ENCODE measurements at regions not wholly inside any gene's neighbourhood (a gene's known extent, or its start where the extent isn't known, plus 50 kb on each side); places are given as distances from the start of the nearest gene placed in this dataset.
"Not testable (repeated sequence)": the region's sequence is repeated elsewhere in the genome, so short reads cannot be mapped to it uniquely, and the experiment has no call there.

- DNase-seq (ENCODE audit: low spot score in 2 of 2) (no peak), ATAC-seq (no peak)
- Mint-ChIP-seq H3K27ac (no peak overlapping the region), H3K9me3 (peaks cover 5% of the 10 kb centered on the region in 2 donors), H3K36me3 (no peaks in the 10 kb centered on the region)
These were observed 115.3 kb upstream of the ID4 start for GRCh38 chr6:19721766-19722377.

- H3K9me3 Mint-ChIP-seq = peaks cover 5% of the 10 kb centered on the region in 2 donors
- H3K27ac Mint-ChIP-seq = no peak overlapping the region
- DNase-seq (ENCODE audit: low spot score in 2 of 2) = no peak
- H3K36me3 Mint-ChIP-seq = no peaks in the 10 kb centered on the region
- no peak for ATAC-seq
These were observed 114.2 kb upstream of the ID4 start for GRCh38 chr6:19722999-19723398.

DNA sequence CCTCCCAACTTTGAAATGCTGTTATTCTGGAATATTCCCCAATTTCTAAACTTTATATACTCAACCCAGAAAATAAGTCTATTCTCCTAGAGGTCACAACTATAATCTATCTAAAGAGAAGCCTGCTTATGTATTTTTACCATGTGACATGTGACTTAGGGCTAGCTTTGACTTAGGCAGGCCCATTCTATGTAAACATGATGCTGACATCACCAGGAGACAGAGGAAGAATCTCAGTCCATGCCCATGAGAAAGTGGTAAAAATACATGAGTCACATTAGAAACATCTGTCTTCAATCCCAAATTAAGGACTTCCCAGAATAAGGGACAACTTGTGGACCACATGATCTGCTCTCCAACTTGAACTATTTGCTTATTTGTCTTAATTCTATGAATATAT lies 113.6 kb upstream of the ID4 start:
- H3K36me3 Mint-ChIP-seq = no peaks in the 10 kb centered on the region
- H3K27ac Mint-ChIP-seq = no peak overlapping the region
- peaks cover 5% of the 10 kb centered on the region in 2 donors for H3K9me3 Mint-ChIP-seq
- ATAC-seq (no peak), DNase-seq (ENCODE audit: low spot score in 2 of 2) (no peak)

DNA sequence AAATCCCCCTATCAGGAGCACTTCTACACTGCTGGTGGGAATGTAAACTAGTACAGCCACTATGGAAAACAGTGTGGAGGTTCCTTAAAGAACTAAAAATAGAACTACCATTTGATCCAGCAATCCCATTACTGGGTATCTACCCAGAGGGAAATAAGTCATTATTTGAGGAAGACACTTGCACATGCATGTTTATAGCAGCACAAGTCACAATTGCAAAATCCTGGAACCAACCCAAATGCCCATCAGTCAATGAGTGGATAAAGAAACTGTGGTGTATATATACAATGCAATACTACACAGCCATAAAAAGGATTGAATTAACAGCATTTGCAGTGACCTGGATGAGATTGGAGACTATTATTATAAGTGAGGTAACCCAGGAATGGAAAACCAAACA lies 111.7 kb upstream of the ID4 start:
- ATAC-seq; H3K36me3 Mint-ChIP-seq; DNase-seq (ENCODE audit: low spot score in 2 of 2); H3K27ac Mint-ChIP-seq; H3K9me3 Mint-ChIP-seq: not testable (repeated sequence)

- DNase-seq (ENCODE audit: low spot score in 2 of 2) (no peak), ATAC-seq (no peak)
- Mint-ChIP-seq H3K36me3 (no peaks in the 10 kb centered on the region), H3K9me3 (peaks cover 0 to 7% of the 10 kb centered on the region in 2 donors), H3K27ac (no peak overlapping the region)
These were observed 105.9 kb upstream of the ID4 start for GRCh38 chr6:19731282-19731681.

- peaks cover 0 to 7% of the 10 kb centered on the region in 2 donors for H3K9me3 Mint-ChIP-seq
- ATAC-seq (no peak), DNase-seq (ENCODE audit: low spot score in 2 of 2) (no peak)
- no peaks in the 10 kb centered on the region for H3K36me3 Mint-ChIP-seq
- no peak overlapping the region for H3K27ac Mint-ChIP-seq
These were observed 103.1 kb upstream of the ID4 start for GRCh38 chr6:19734061-19734460.

DNA sequence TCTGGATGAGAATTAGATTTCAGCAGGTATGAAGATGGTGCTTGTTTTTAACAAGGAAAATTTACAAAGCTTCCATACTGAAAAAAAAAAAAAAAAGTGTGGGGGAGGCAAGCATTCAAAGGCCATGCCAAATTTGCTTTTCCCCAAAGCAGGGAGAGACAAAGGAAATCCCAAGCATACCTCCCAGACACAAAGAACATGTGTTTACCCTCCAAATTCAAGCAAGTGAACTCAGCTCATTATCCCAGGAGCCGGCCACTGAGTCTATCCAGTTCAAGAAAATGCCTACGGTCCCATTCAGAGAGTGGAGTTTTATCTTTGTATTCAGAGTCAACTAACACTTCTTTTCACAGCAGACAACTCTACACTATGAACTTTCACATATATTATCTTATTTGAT lies 102.7 kb upstream of the ID4 start:
- H3K27ac Mint-ChIP-seq = no peak overlapping the region
- ATAC-seq = no peak

GRCh38 chr6:19736066-19736465 lies 101.1 kb upstream of the ID4 start:
- DNase-seq (ENCODE audit: low spot score in 2 of 2) (no peak), ATAC-seq (no peak)
- Mint-ChIP-seq H3K36me3 (no peaks in the 10 kb centered on the region), H3K27ac (no peak overlapping the region), H3K9me3 (peaks cover under 1 to 4% of the 10 kb centered on the region in 2 donors)

More for the DNA sequence above, 102.7 kb upstream of the ID4 start:
- no peaks in the 10 kb centered on the region for H3K36me3 Mint-ChIP-seq
- no peak for DNase-seq (ENCODE audit: low spot score in 2 of 2)
- peaks cover 0 to 7% of the 10 kb centered on the region in 2 donors for H3K9me3 Mint-ChIP-seq

DNA sequence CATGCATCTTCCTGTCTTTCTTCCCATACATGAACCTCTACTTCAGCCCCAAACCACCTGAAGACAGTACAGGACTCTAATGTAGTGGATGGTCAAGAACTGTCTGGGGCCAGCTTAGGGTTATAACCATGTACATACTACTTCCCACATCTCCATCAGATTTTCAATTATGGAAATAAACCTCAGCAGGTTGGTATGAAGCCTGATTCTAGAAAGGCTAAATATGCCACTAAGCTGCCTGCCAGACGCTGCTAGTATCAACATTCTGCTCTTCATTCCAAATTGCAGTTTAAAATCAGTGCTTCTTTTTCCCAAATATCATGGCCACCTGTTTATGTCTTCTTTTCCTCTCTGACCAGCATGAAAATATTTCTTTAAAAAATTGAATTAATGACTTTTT lies 99.2 kb upstream of the ID4 start:
- Mint-ChIP-seq H3K9me3 (peaks cover 0 to 5% of the 10 kb centered on the region in 2 donors), H3K27ac (no peak overlapping the region)
- no peak for ATAC-seq

DNA sequence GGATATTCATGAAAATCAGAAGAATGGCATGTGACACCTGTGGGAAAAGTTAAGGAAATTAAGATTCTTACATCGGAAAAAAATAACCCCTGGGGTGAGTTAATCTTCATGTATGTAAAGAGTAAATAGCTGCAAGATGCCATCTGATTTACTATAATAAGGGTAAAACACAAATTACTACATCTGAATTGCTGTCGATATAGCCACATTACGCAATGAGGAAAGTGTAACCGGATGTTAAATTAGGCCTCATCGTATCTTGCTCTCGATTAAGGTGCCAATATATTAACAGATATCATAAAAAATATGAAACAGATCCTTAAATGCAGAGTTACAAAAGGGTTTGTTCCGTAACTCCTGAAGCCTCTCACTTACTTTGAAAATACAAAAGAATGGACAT lies 87.4 kb upstream of the ID4 start:
- H3K9me3 Mint-ChIP-seq = no peaks in the 10 kb centered on the region
- H3K36me3 Mint-ChIP-seq = no peaks in the 10 kb centered on the region
- ATAC-seq (no peak), DNase-seq (ENCODE audit: low spot score in 2 of 2) (no peak)
- no peak overlapping the region for H3K27ac Mint-ChIP-seq

More for the DNA sequence above, 99.2 kb upstream of the ID4 start:
- H3K36me3 Mint-ChIP-seq = no peaks in the 10 kb centered on the region
- DNase-seq (ENCODE audit: low spot score in 2 of 2) = no peak

GRCh38 chr6:19752746-19753145 lies 84.4 kb upstream of the ID4 start:
- Mint-ChIP-seq H3K27ac (no peak overlapping the region), H3K9me3 (no peaks in the 10 kb centered on the region), H3K36me3 (no peaks in the 10 kb centered on the region)
- ATAC-seq (no peak), DNase-seq (ENCODE audit: low spot score in 2 of 2) (no peak)

GRCh38 chr6:19753826-19754225 lies 83.3 kb upstream of the ID4 start:
- ATAC-seq = no peak
- no peaks in the 10 kb centered on the region for H3K9me3 Mint-ChIP-seq

GRCh38 chr6:19754686-19755085 lies 82.5 kb upstream of the ID4 start:
- Mint-ChIP-seq H3K36me3 (no peaks in the 10 kb centered on the region), H3K9me3 (no peaks in the 10 kb centered on the region), H3K27ac (no peak overlapping the region)
- DNase-seq (ENCODE audit: low spot score in 2 of 2) (no peak), ATAC-seq (no peak)

More at GRCh38 chr6:19753826-19754225, 83.3 kb upstream of the ID4 start:
- Mint-ChIP-seq H3K36me3 (no peaks in the 10 kb centered on the region), H3K27ac (no peak overlapping the region)
- no peak for DNase-seq (ENCODE audit: low spot score in 2 of 2)

GRCh38 chr6:19755181-19755580 lies 82.0 kb upstream of the ID4 start:
- no peaks in the 10 kb centered on the region for H3K9me3 Mint-ChIP-seq
- DNase-seq (ENCODE audit: low spot score in 2 of 2) = no peak
- no peak overlapping the region for H3K27ac Mint-ChIP-seq
- ATAC-seq = no peak
- H3K36me3 Mint-ChIP-seq = no peaks in the 10 kb centered on the region

DNA sequence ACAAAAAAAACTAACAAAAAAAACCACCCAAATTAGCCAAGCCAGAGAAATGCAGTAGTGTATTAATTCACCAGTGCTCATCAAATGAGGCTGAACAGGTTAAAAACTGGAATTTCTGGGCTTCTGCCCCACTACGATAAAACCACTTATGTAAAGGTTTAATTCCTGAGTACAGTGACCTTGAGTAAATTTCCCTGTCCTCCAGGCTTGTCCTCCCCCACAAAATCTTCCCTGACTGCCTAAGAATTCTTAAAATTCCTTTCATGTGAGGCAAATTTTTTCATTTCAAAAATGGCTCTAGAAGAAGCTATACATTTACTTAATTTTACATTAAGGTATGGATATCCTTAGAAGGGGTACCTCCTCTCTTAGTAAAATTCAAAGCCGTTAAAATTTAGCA lies 80.1 kb upstream of the ID4 start:
- DNase-seq (ENCODE audit: low spot score in 2 of 2) (no peak), ATAC-seq (no peak)
- H3K9me3 Mint-ChIP-seq = no peaks in the 10 kb centered on the region
- no peaks in the 10 kb centered on the region for H3K36me3 Mint-ChIP-seq
- no peak overlapping the region for H3K27ac Mint-ChIP-seq

- Mint-ChIP-seq H3K36me3 (no peaks in the 10 kb centered on the region), H3K9me3 (no peaks in the 10 kb centered on the region), H3K27ac (no peak overlapping the region)
- ATAC-seq (no peak), DNase-seq (ENCODE audit: low spot score in 2 of 2) (no peak)
These were observed 77.9 kb upstream of the ID4 start for GRCh38 chr6:19759117-19759880.

GRCh38 chr6:19761121-19761520 lies 76.0 kb upstream of the ID4 start:
- ATAC-seq = no peak

DNA sequence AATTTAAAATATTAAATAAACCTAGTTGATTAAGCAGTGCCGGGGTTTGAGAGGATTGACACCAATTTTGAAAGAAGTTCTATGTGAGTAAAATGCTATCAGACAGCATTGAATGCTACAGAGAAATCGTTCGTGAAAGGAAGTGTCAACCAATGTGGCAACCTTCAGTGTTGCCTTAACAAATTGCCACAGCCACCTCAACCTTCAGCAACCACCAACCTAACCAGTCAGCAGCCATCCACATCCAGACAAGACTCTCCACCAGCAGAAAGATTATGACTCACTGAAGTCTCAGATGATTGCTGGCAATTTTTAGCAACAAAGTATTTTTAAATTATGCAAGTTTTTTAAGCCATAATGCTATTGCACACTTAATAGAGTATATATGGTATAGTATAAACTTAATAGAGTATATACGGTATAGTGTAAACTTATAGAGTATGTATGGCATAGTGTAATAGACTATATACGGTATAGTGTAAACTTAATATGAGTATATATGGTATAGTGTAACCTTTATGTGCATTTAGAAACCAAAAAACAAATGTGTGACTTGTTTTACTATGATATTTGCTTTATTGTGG lies 65.3 kb upstream of the ID4 start:
- Mint-ChIP-seq H3K27ac (no peak overlapping the region), H3K36me3 (no peaks in the 10 kb centered on the region), H3K9me3 (peaks cover 4 to 6% of the 10 kb centered on the region in 2 donors)
- no peak for DNase-seq (ENCODE audit: low spot score in 2 of 2)
- ATAC-seq = no peak

More at GRCh38 chr6:19761121-19761520, 76.0 kb upstream of the ID4 start:
- no peaks in the 10 kb centered on the region for H3K9me3 Mint-ChIP-seq
- no peaks in the 10 kb centered on the region for H3K36me3 Mint-ChIP-seq
- no peak overlapping the region for H3K27ac Mint-ChIP-seq
- DNase-seq (ENCODE audit: low spot score in 2 of 2) = no peak

All from activated naive CD4-positive, alpha-beta T cell treated with anti-CD3 and anti-CD28 coated beads, Interleukin-2, amount 50 U/mL, for 72 hours (primary cell).